Hematopoietic multipotent progenitor cell (in vitro differentiated cells): ENCODE measurements at regions not wholly inside any gene's neighbourhood (a gene's known extent, or its start where the extent isn't known, plus 50 kb on each side); places are given as distances from the start of the nearest gene placed in this dataset.

ENCODE experiments used
- DNase-seq, 3 donors: peaks; one replicate each; pipeline ENCODE4 v3.0.0-alpha.2; 2011 to 2015; ENCODE audit warnings: low read depth in 2 of 3, low spot score in 2 of 3

DNA sequence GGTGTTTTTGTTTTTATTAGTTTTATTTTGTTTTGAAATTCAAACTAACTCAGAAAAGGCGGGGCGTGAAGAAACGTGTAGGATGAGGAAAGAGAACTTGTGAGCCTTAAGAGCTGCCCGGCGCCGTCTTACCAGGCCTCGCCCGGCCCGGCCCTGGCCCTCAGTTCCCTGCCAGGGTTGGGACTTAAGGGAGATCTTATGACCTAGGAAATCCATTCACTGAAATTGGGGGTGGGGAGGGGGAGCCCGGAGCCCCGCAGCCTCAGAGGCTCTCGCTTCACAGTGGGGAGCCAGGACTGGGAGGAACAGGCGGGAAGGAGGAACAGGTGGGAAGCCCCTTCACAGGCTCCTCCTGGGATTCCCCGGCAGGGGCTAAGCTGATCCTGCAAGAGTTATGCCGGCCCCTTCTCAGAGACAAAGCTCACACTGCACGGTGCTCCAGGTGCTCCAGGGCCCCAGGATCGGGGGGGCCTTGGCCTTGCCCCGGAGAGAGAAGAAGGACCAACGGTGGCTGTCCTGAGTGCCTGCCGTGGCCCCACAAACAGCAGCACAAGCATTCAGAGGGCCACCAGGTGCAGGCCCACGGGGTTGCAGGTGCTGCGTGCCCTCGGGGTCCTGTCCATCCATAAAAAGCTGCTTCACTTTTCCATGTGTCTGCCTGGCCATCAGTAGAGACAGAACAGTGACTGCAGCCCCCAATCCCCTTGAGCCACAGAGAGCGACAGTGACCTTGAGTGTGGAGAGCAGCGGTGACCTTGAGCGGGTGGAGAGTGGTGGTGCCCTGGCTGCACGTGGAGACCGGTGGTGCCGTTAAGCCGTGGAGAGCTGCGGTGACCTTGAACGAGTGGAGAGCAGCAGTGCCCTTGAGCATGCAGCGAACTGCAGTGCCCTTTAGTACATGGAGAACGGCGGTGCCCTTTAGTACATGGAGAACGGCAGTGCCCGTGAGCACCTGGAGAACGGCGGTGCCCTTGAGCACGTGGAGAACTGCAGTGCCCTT lies 152.7 kb downstream of the DLL1 start:
- no peak for DNase-seq

DNA sequence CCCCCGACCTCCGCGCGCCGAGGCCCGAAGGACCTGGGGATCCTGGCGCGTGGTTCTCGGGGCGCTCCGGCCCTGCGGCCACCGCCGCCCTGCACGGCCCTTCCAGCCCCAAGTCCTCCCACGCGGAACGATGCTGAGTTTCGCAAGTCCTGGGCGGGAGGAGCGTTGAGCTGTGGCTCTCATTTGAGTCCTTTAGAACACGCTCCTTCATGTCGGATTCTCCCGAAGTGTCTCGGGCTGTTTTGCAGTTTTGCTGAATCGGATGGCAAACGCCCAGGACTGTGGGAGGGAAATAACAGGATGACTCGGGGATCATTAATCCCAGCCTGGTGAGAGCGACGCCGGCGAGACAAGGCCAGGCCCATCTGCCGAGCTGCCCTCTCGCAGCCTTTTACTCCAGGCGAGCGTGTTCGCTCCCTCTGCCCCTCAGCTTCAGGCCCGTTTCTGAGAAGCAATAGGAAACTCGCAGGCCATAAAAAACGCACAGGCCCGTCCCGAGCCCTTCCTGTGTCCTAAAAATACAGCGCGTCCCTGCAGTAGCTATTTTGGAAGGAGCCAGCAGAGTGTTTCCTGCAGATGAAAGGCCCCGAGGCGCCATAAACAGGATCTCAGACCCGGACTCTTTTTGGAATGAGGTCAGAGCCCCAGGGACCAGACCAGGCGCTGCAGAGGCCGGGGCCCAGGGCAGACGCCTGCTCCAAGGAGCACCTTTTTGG lies 153.5 kb downstream of the DLL1 start:
- no peak for DNase-seq

DNA sequence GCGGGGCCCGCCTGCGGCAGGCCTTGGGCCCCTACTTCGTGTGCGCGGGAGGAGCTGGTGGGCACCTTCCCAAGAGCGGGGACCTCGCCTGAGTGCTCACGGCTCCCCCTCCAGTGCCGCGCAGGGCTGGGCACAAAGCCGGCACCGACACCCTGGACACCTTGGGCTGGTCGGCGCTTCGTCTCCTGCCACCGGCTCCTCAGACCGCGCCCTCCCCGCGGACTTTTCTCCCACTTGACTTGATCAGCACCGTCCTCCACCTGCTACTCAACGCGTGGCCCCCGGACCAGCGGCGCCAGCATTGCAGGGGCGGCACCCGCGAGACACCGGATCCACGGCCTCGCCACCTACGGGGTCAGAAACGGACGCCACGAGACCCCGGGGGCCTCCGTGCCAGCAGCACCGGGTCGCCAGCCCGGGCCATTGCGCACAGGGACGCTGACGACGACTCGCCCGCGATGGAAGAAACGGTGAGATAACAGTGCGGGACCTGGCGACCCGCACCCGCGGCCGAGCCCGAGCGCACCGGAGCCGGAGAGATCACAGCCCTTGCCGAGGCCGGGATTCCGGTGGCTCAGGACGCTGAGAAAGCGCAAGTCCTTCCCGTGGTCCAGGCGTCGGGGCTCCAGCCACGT lies 154.2 kb downstream of the DLL1 start:
- no peak for DNase-seq

DNA sequence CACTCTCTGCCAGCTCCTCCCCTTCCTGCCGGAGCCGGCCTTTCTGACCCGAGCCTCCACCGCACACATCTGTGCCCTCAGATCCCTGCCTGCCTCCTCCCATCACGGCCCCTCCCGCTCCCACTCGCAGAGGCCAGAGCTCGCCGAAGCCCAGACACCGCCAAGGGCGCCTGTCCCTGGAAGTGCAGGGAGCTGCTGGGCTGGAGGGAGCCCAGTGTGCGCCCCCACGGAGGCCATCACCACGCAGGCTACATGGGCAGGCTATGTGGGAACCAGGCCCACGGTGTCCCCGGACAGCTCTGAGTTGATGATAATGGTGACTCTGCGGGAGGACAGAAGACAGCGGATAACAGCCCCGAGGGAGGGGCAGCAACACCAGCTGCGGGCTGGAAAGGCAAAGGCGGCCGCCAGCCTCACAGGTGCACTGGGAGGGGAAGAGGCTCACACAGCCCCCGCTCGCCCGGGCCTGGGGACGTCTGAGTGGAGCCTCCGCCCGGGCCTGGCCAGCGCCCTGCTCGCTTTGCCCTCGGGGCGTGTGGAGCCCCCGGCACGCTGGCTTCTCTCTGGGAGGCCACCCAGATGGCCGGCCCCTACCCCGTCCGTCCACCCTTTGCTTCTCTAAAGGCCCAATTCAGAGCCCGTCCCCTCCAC lies 154.9 kb downstream of the DLL1 start:
- no peak for DNase-seq

DNA sequence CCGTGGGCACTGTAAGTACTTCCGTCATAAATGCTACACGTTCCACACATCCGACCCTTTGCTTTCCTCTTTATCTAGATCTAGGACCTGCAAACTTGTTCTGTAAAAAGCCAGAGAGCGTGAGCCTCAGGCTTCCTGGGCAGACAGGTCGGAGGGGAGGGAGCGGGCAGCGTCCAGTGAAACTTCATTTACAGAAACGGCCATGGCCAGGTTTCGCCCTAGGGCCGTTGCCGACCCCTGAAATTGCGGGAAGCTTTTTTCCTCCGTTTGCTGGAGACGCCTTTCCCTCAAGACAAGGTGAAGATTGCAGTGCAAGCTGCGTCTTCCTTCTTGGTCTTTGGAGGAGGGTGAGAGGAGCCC lies 155.4 kb downstream of the DLL1 start:
- DNase-seq, result no peak

DNA sequence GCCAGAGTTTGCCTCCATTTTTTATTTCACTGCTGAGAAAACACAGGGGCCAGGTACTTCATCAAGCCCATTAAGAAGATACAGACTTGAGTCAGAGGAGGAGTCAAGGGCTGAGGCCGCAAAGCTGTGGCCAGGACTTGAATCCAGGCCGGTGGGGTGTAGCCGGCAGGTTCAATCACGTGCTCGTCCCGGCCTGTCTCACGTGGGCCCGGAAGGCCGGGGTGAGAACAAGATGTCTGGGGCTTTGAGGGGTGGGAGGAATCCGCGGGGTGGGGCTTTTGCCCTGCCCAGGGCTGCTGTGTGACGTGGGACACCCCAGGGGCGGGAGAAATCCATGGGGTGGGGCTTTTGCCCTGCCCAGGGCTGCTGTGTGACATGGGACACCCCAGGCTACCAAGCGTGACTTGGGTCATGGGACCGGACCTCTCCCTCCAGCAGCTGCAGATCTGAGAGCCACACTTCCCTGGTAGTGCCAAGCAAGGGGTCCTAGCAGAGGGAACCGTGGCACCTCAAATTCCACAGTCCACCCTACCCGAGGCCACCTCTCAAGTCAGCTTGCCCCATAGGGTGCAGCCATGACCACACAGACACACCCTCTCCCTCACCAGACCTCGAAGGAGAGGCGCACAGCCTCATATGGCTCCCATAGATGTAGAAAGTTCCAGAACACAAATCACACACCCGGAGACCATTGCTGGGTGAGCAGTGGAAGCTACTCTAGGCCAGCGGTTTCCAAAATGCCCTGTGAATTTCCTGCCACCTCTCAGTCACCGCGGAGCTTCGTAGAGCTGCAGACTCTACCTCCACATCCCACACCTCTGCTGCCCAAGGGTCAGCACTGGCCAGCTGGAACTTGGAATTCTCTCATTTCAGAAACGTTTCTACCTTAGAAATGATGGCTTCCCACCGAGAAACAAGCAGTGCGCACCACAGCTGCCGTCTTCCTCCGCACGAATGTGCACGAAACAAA lies 156.1 kb downstream of the DLL1 start:
- DNase-seq, result no peak

DNA sequence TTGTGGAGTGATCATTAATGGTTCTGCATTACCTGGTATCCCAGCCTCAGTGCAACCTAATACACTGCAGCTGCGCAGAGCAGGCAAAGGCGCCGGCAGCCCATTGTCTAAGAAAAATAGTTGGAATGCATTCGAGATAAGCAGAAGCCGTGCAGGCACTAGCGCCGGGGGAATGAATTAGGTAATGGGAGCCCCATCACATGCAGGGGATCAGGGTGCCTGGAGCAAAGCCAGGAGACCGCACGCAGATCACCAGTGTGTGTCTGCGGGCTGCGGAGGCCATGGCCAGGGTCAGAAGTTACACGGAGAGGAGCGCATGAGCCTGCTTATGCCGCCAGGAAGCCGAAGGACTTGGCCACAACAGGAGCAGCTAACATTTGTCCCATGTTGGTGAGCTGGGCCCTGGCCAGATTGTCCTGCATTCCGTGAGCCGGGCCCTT lies 156.8 kb downstream of the DLL1 start:
- no peak for DNase-seq

DNA sequence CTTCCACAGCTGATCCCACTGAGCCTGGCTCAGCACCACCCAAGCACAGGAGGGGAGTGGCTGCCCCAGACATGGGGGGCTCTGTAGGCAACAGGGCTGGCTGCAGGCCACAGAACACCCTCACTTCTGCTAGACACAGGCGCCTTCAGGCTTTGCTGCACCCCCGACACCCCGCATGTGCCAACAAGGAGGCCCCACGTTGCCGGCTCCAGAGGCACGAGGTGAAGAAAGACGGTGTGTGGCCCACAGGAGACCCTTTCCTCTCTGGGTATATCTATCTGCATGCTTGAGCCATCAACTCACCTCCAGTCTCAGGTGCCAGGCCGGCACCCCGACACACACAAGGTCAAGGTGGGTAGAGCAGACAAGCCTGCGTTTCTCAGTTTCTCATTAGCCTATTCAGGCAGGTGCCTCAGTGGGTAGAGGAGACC lies 158.3 kb downstream of the DLL1 start:
- DNase-seq, result no peak

DNA sequence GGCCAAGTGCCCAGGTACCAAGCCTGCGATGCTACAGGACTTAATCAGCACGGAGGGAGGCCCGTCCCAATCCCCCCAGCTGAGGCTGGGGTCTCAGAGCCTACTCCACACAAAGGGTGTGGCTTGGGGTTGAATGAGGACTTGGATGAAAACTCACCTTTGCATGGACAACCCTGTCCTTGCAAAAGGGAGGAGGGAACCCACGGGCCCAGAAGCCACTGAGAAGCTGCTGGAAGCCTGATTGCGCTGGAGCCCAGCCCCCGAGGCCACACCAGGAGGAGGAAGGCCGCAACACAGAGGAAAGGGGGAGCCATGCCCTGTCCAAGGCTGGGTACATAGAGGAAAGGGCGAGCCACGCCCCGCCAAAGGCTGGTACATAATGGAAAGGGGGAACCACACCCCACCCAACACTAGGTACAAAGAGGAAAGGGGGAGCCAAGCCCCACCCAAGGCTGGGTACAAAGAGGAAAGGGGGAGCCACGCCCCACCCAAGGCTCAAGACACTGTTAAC lies 158.8 kb downstream of the DLL1 start:
- DNase-seq, result no peak

DNA sequence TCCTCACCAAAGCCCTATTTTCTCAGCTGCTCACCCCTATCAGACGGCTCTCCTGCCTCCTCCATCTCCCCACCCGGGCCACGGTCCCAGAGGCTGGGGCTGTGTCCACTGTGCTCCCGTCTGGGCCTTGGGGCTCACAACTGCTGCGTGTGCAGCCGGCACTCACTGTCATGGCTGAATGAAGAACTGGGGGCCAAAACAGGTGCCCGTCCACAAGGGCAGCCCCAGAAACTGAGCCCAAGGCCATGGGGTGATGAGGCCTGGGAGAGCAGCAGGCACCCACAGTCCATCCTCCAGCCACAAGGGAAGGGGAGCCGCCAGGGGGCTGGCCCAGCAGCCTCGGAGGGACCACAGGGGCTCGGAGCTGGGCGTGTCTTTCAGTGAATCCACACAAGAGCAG lies 159.5 kb downstream of the DLL1 start:
- no peak for DNase-seq

DNA sequence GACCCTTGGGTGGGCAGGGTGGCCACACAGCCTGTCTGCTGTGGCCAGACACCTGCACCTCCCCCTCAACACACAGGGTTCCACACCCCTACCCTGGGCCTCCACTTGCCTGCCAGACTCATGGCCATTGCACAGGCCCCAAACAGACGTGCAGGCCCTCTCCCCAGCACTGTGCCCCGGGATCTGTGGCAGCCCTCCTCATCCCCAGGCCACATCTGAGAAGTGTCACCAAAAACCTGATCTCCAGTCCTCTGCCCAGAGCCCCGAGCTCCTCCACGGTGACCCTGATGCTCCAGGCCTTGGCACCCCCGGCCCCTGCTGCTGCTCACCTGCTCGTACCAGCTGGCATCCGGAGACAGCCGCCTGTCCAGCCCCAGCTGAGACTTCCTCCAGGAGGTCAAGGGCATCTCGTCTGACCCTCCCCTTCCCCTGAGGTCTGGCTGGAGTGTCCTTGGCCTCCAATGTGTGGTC lies 160.1 kb downstream of the DLL1 start:
- DNase-seq, result no peak

DNA sequence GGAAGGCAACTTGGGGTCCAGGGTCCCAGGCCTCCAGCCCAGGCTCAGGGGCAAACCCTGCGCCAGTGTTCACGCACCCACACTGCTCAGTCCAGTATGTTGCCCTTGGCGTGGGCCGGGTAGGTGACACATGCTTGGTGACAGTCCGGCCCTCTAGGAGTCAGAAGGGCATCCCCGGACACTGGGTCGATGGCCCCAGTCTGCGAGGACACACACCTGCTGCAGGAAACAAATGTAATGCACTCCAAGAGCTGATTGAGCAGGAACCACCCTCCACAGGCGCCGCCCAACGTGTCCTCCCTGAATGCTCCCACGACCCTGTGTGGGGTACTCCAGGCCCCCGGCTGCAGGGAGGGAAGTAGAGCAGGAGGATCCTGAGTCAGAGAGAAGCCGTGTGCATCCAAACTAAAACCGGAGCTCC lies 160.7 kb downstream of the DLL1 start:
- DNase-seq, result no peak

DNA sequence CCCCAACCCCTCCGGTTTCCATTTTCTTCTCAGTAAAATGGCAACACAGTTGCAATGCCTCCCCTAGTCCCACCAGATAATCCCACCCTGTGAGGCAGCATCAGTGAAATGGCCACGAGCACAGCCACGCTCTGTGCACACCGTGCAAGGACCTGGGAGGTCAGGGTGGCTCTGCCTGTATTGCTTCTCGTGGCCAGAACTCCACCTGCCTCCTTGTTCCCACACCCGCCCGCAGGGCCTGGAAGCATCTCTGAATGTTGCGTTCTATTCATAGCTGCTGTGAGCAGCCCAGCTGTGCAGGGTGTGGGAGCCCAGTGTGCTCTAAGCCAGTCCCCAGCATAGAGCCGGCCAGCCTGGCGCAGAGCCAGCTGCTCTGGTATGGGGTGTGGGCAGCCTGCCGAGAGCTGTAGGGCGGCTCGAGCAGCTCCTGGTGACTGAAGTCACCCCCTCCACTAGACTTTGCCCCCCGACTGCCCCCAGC lies 161.1 kb downstream of the DLL1 start:
- no peak for DNase-seq

DNA sequence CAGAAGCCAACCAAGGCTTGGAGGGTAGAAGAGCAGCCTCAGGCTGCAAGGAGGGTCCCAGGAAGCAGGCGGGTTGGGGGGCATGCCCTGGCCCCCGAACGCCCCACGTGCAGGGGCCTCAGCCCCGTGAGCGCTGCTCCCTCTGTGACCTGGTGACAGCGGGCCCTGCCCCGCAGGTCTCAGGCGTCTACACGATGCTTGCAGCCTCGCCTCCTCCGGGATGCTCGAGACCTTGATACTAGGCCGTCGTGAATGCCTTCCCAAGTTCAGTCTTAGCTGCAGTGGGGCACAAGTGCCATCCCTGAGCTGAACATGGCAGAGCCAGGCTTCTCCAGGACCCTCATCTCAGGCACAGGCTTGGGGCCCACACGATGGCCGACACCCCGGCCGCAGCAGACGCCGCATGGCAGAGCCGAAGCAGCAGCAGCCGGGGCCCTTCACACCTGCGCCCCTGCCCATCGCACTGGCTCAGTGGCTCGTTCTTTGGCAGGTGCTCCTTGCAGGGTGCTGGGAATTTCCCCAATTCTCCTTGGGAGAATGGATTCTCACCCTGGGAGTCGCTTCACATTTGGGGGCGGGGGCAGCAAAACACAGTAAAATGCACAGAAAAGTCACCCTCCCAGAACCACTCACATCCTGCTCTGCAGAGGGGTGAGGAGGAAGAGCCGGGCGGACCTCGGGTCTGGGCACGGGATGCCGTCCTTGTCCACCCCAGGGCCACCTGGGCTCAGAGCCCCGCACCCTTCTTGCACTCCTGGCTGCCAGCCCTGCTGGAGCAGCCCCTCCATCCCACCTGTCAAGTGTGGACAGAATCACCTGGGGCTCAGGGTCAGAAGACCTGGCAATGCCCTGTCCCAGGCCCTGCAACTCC lies 161.8 kb downstream of the DLL1 start:
- DNase-seq, result no peak

DNA sequence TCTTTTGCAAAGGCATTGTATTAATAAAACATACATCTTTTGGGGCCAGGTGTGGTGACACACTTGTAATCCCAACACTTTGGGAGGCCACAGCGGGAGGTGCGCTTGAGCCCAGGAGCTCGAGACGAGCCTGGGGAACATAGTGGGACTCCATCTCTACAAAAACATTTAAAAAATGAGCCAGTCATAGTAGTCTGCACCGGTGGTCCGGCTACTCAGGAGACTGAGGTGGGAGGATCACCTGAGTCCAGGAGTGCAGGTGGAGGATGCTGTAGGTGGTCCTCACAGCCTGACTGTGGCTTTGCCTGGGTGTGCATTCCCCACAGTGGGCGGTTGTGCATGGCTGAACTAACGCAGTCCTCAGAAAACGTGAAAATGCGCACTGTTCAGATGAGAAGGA lies 162.5 kb downstream of the DLL1 start:
- DNase-seq, result no peak

DNA sequence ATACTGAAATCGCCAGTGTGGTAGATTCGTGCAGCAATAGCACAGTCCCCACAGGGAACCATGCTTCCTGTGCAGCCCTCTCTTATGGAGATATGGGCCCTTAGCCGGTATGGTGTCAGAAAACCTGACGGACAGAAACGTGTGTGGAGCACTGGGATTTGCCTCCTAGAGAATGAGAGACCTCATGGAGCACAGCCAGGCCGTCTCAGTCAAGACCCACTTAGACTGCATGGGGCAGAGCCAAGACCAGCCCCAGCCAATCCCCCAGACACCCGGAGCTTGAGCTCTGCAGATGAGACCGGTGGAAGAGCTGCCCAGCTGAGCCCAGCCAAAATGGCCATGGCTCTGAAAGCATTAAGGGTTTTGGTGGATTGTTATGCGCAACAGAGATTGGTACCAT lies 163.7 kb downstream of the DLL1 start:
- no peak for DNase-seq

DNA sequence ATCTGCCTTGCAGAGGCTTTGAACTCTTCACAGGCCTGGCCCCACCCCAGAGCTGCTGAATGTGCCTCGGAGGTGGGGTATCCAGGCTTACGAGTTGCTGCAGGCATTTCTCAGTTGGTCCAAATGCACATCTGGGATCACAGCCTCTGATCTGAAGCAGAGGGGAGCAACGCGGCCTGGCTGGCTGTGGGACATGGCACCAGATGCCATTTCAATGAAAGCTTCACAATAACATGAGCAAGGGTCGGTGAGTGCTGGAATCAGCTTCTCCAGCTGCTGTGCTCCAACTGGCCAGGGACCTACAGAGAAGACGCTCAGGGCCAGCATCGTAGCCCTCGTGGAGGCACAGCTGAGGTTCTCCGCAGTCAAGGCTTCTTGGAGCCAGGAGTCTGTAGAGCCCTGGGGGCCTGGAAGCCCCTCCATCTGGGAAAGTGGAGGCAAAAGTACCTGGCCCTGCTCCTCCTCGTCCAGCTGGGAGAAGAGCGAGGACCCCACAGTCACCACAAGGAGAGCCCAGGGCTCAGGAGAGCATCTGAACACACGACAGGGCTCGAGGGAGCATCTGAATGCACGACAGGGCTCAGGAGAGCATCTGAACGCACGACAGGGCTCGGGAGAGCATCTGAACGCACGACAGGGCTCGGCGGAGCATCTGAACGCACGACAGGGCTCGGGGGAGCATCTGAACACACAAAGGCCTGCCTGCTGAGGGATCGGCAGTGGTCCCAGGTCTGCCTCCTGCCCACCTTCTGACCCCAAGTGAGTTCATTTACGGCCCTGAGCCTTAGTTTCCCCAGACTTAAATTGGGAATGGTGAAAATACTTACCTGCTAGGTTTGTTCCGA lies 165.2 kb downstream of the DLL1 start:
- no peak for DNase-seq
